Breast epithelium (tissue), 4 donors: ENCODE measurements at regions not wholly inside any gene's neighbourhood (a gene's known extent, or its start where the extent isn't known, plus 50 kb on each side); places are given as distances from the start of the nearest gene placed in this dataset.

Experiments
- DNase-seq, 2 donors: peaks; one replicate each; pipeline ENCODE4 v3.0.0-alpha.2; 2019; ENCODE audit warnings: low spot score in 2 of 2
- H3K27ac ChIP-seq, 2 donors: fragments of 200-600 bp; sonication (generic) in 1 of 2; one replicate each; pipeline ENCODE4 v1.5.1; 2016 to 2019; ENCODE audit warnings: mild to moderate bottlenecking in 1 of 2
- H3K27me3 ChIP-seq, 2 donors: fragments of 200-600 bp; sonication (generic) in 1 of 2; one replicate each; pipeline versions ENCODE4 v1.5.1 to v1.6.0; 2017 to 2019; ENCODE audit warnings: control low read depth in 1 of 2, mild to moderate bottlenecking in 1 of 2
- H3K36me3 ChIP-seq: fragments of 200-600 bp; one replicate; pipeline ENCODE4 v1.5.1; 2019
- H3K4me1 ChIP-seq, 2 donors: fragments of 200-600 bp; sonication (generic); one replicate each; pipeline ENCODE4 v1.5.1; 2016 to 2019; ENCODE audit warnings: control low read depth in 1 of 2
- H3K4me3 ChIP-seq, 3 donors: fragments of 200-600 bp; sonication (generic); 1 replicate in 2 of 3; 2 replicates in 1 of 3; pipeline ENCODE4 v1.5.1; 2016 to 2019; ENCODE audit warnings: mild to moderate bottlenecking in 3 of 3, moderate library complexity in 2 of 3
- H3K9me3 ChIP-seq, 2 donors: fragments of 200-600 bp; sonication (generic) in 1 of 2; one replicate each; pipeline ENCODE4 v1.5.1; 2016 to 2019; ENCODE audit warnings: control low read depth in 1 of 2
- CTCF ChIP-seq, 3 donors: fragments of 450-650 bp; IDR thresholded peaks; one replicate each; pipeline ENCODE4 v1.5.1; 2016 to 2017; ENCODE audit warnings: antibody characterized with exemption in 3 of 3, mild to moderate bottlenecking in 3 of 3, moderate library complexity in 3 of 3
- POLR2A ChIP-seq: fragments of 450-650 bp; IDR thresholded peaks from one replicate; pipeline ENCODE4 v1.6.1; 2016; ENCODE audit warnings: antibody characterized with exemption, mild to moderate bottlenecking, moderate library complexity
- POLR2AphosphoS5 ChIP-seq, 3 donors: sonication (generic); formaldehyde crosslinking; IDR thresholded peaks; one replicate each; pipeline ENCODE4 v1.6.1; 2017; ENCODE audit warnings: antibody characterized with exemption in 3 of 3
- intact Hi-C: fragments of 100-400 bp; cut with DNase I; formaldehyde crosslinking; loops from one replicate; pipeline ENCODE4 v1.15.1; 2023; ENCODE audit warnings: low total_unique reads

- intact Hi-C loops = no loop called here
- Histone ChIP-seq H3K9me3 (no peaks in the 10 kb centered on the region), H3K27me3 (no peaks in the 10 kb centered on the region), H3K4me1 (no peaks in the 10 kb centered on the region), H3K27ac (no peak overlapping the region), H3K36me3 (no peaks in the 10 kb centered on the region), H3K4me3 (no peak overlapping the region)
- TF ChIP-seq CTCF (IDR thresholded peaks at IDR 0.05) = no peak
- no peak for TF ChIP-seq POLR2A
- no peak for TF ChIP-seq POLR2AphosphoS5 (IDR thresholded peaks at IDR 0.05)
- no peak for DNase-seq
These were observed 738.8 kb upstream of the GOLIM4 start for GRCh38 chr3:168834558-168834957.

- Histone ChIP-seq H3K27ac (no peak overlapping the region), H3K4me3 (no peak overlapping the region), H3K36me3 (no peaks in the 10 kb centered on the region), H3K27me3 (no peaks in the 10 kb centered on the region), H3K9me3 (no peaks in the 10 kb centered on the region), H3K4me1 (no peaks in the 10 kb centered on the region)
- DNase-seq = no peak
- intact Hi-C loops = no loop called here
- TF ChIP-seq POLR2A (no peak), POLR2AphosphoS5 (IDR thresholded peaks at IDR 0.05) (no peak), CTCF (IDR thresholded peaks at IDR 0.05) (no peak)
These were observed 733.2 kb upstream of the GOLIM4 start for GRCh38 chr3:168828943-168829342.

GRCh38 chr3:168828536-168828935, 732.8 kb upstream of the GOLIM4 start:
- H3K4me3 ChIP-seq = no peak overlapping the region
- intact Hi-C loops = no loop called here
- H3K36me3 ChIP-seq = no peaks in the 10 kb centered on the region

GRCh38 chr3:168828014-168828413, 732.3 kb upstream of the GOLIM4 start:
- Histone ChIP-seq H3K36me3 (no peaks in the 10 kb centered on the region), H3K27ac (no peak overlapping the region), H3K9me3 (no peaks in the 10 kb centered on the region), H3K27me3 (no peaks in the 10 kb centered on the region), H3K4me3 (no peak overlapping the region), H3K4me1 (no peaks in the 10 kb centered on the region)
- no peak for DNase-seq
- intact Hi-C loops = no loop called here
- TF ChIP-seq CTCF (IDR thresholded peaks at IDR 0.05) (no peak), POLR2A (no peak), POLR2AphosphoS5 (IDR thresholded peaks at IDR 0.05) (no peak)

More at GRCh38 chr3:168828536-168828935, 732.8 kb upstream of the GOLIM4 start:
- DNase-seq = no peak
- H3K27me3 ChIP-seq = no peaks in the 10 kb centered on the region
- no peak overlapping the region for H3K27ac ChIP-seq
- H3K4me1 ChIP-seq = no peaks in the 10 kb centered on the region
- H3K9me3 ChIP-seq = no peaks in the 10 kb centered on the region
- TF ChIP-seq CTCF (IDR thresholded peaks at IDR 0.05) = no peak
- TF ChIP-seq POLR2AphosphoS5 (IDR thresholded peaks at IDR 0.05) = no peak
- TF ChIP-seq POLR2A = no peak

GRCh38 chr3:168824107-168824506, 728.4 kb upstream of the GOLIM4 start:
- intact Hi-C loops = no loop called here
- no peak for DNase-seq
- Histone ChIP-seq H3K27ac (no peak overlapping the region), H3K4me1 (no peaks in the 10 kb centered on the region), H3K9me3 (no peaks in the 10 kb centered on the region), H3K4me3 (no peak overlapping the region), H3K36me3 (no peaks in the 10 kb centered on the region), H3K27me3 (no peaks in the 10 kb centered on the region)
- TF ChIP-seq CTCF (IDR thresholded peaks at IDR 0.05) = no peak
- no peak for TF ChIP-seq POLR2AphosphoS5 (IDR thresholded peaks at IDR 0.05)
- TF ChIP-seq POLR2A = no peak
